ENCODE measurements at regions not wholly inside any gene's neighbourhood (a gene's known extent, or its start where the extent isn't known, plus 50 kb on each side); places are given as distances from the start of the nearest gene placed in this dataset.

- H2BK120ac ChIP-seq (ENCODE audit: insufficient read depth, low read length, poor library complexity) = no peak overlapping the region
- no peaks in the 10 kb centered on the region for H3K79me2 ChIP-seq (ENCODE audit: control insufficient read depth, insufficient read depth, low read length, poor library complexity)
- no peaks in the 10 kb centered on the region for H3K36me3 ChIP-seq (ENCODE audit: control insufficient read depth in 1 of 2, insufficient read depth in 2 of 2, low read length in 2 of 2)
- H3K4me2 ChIP-seq (ENCODE audit: low read length) = no peak overlapping the region
- no peak overlapping the region for H2AFZ ChIP-seq (ENCODE audit: insufficient read depth, low read length, poor library complexity)
- no peak overlapping the region for H3K9ac ChIP-seq (ENCODE audit: low read length)
- H3K4ac ChIP-seq (ENCODE audit: low read depth, low read length) = no peak overlapping the region
- H3K4me3 ChIP-seq (ENCODE audit: low read depth, low read length) = no peak overlapping the region
- DNase-seq = no peak
- H3K27ac ChIP-seq (ENCODE audit: low read depth, low read length) = no peak overlapping the region
- H2BK5ac ChIP-seq (ENCODE audit: low read depth, low read length, poor library complexity) = no peak overlapping the region
- no peak overlapping the region for H3K18ac ChIP-seq (ENCODE audit: low read length)
- no peaks in the 10 kb centered on the region for H3K9me3 ChIP-seq (ENCODE audit: insufficient read depth, low read depth, low read length)
- H4K12ac ChIP-seq (ENCODE audit: low read depth, low read length) = no peak overlapping the region
- no peak overlapping the region for H4K8ac ChIP-seq (ENCODE audit: low read depth, low read length)
- H4K91ac ChIP-seq (ENCODE audit: low read depth, low read length) = no peak overlapping the region
- H2BK12ac ChIP-seq (ENCODE audit: low read length) = no peak overlapping the region
- H3K4me1 ChIP-seq (ENCODE audit: control insufficient read depth in 1 of 2, insufficient read depth in 2 of 2, low read length in 2 of 2) = peaks cover 0 to 2% of the 10 kb centered on the region in 2 experiments
- H2AK5ac ChIP-seq (ENCODE audit: low read length) = no peak overlapping the region
- no peaks in the 10 kb centered on the region for H3K27me3 ChIP-seq (ENCODE audit: insufficient read depth, low read length)
- no peaks in the 10 kb centered on the region for H3K79me1 ChIP-seq (ENCODE audit: low read length)
- no peak overlapping the region for H3K23ac ChIP-seq (ENCODE audit: low read length)
- no CpG with 5 or more reads among the region's 22 CpGs for WGBS (ENCODE audit: extremely low coverage, insufficient coverage, insufficient read length)
- H3K14ac ChIP-seq (ENCODE audit: low read length) = no peak overlapping the region
Measured at GRCh38 chr20:50385733-50386640, 124.2 kb upstream of the PTPN1 start.

DNA sequence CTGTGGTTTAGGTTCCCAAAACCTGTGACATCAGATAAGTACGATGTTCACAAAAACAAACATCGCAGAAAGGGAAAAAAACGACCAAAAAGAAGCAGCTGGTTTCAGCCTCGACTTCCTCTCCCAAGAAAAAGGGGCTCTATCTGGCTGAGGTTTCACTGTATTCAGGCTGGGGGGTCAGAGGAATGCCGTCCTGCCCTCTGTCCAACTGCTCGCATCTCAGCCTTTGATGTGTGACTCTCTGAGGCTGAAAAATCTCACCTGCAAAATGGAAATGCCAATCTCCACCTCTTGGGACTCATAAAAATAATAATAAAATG, 123.6 kb upstream of the PTPN1 start:
- Histone ChIP-seq H2BK12ac (ENCODE audit: low read length) (no peak overlapping the region), H3K9me3 (ENCODE audit: insufficient read depth, low read depth, low read length) (no peaks in the 10 kb centered on the region), H2BK120ac (ENCODE audit: insufficient read depth, low read length, poor library complexity) (no peak overlapping the region), H3K36me3 (ENCODE audit: control insufficient read depth in 1 of 2, insufficient read depth in 2 of 2, low read length in 2 of 2) (no peaks in the 10 kb centered on the region), H3K4me2 (ENCODE audit: low read length) (no peak overlapping the region), H4K8ac (ENCODE audit: low read depth, low read length) (no peak overlapping the region), H3K4me1 (ENCODE audit: control insufficient read depth in 1 of 2, insufficient read depth in 2 of 2, low read length in 2 of 2) (peaks cover 0 to 2% of the 10 kb centered on the region in 2 experiments), H3K27ac (ENCODE audit: low read depth, low read length) (no peak overlapping the region), H3K23ac (ENCODE audit: low read length) (no peak overlapping the region), H3K27me3 (ENCODE audit: insufficient read depth, low read length) (no peaks in the 10 kb centered on the region), H2AFZ (ENCODE audit: insufficient read depth, low read length, poor library complexity) (no peak overlapping the region), H3K79me1 (ENCODE audit: low read length) (no peaks in the 10 kb centered on the region), H2BK5ac (ENCODE audit: low read depth, low read length, poor library complexity) (no peak overlapping the region), H3K14ac (ENCODE audit: low read length) (no peak overlapping the region), H3K18ac (ENCODE audit: low read length) (no peak overlapping the region), H4K12ac (ENCODE audit: low read depth, low read length) (no peak overlapping the region), H3K9ac (ENCODE audit: low read length) (no peak overlapping the region), H3K79me2 (ENCODE audit: control insufficient read depth, insufficient read depth, low read length, poor library complexity) (no peaks in the 10 kb centered on the region), H3K4ac (ENCODE audit: low read depth, low read length) (no peak overlapping the region), H3K4me3 (ENCODE audit: low read depth, low read length) (no peak overlapping the region), H4K91ac (ENCODE audit: low read depth, low read length) (no peak overlapping the region), H2AK5ac (ENCODE audit: low read length) (no peak overlapping the region)
- no peak for DNase-seq
- WGBS (ENCODE audit: extremely low coverage, insufficient coverage, insufficient read length) = no CpG with 5 or more reads among the region's 6 CpGs

- WGBS (ENCODE audit: extremely low coverage, insufficient coverage, insufficient read length) = no CpG with 5 or more reads among the region's 21 CpGs
Measured at GRCh38 chr20:50387218-50387995, 122.8 kb upstream of the PTPN1 start.

DNA sequence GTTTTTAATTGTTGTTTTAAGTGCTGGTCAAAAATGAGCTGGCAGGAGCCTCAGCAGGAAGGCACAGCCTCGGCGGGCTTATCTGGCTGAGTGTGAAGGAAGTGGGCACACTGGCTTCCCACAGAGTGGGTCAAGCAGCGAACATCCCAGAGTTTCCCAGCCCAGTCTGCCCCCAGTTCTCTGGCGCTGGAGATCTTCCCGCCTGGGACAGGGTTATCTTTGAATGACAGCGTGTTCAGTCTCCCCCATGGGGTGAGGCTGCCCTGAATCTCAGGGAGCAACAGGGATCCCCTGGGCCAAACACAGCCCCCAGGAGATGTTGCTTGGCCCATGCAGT, 122.2 kb upstream of the PTPN1 start:
- Histone ChIP-seq H3K18ac (ENCODE audit: low read length) (no peak overlapping the region), H3K79me1 (ENCODE audit: low read length) (no peaks in the 10 kb centered on the region), H3K4me2 (ENCODE audit: low read length) (no peak overlapping the region), H3K9me3 (ENCODE audit: insufficient read depth, low read depth, low read length) (no peaks in the 10 kb centered on the region), H3K23ac (ENCODE audit: low read length) (no peak overlapping the region), H3K14ac (ENCODE audit: low read length) (no peak overlapping the region), H4K91ac (ENCODE audit: low read depth, low read length) (no peak overlapping the region), H3K27me3 (ENCODE audit: insufficient read depth, low read length) (no peaks in the 10 kb centered on the region), H4K8ac (ENCODE audit: low read depth, low read length) (no peak overlapping the region), H3K4me3 (ENCODE audit: low read depth, low read length) (no peak overlapping the region), H3K4me1 (ENCODE audit: control insufficient read depth in 1 of 2, insufficient read depth in 2 of 2, low read length in 2 of 2) (peaks cover 0 to 2% of the 10 kb centered on the region in 2 experiments), H2AFZ (ENCODE audit: insufficient read depth, low read length, poor library complexity) (no peak overlapping the region), H2BK120ac (ENCODE audit: insufficient read depth, low read length, poor library complexity) (no peak overlapping the region), H2BK12ac (ENCODE audit: low read length) (no peak overlapping the region), H3K36me3 (ENCODE audit: control insufficient read depth in 1 of 2, insufficient read depth in 2 of 2, low read length in 2 of 2) (no peaks in the 10 kb centered on the region), H3K4ac (ENCODE audit: low read depth, low read length) (no peak overlapping the region), H3K27ac (ENCODE audit: low read depth, low read length) (no peak overlapping the region), H3K79me2 (ENCODE audit: control insufficient read depth, insufficient read depth, low read length, poor library complexity) (no peaks in the 10 kb centered on the region), H2AK5ac (ENCODE audit: low read length) (no peak overlapping the region), H2BK5ac (ENCODE audit: low read depth, low read length, poor library complexity) (no peak overlapping the region), H4K12ac (ENCODE audit: low read depth, low read length) (no peak overlapping the region), H3K9ac (ENCODE audit: low read length) (no peak overlapping the region)
- WGBS (ENCODE audit: extremely low coverage, insufficient coverage, insufficient read length) = no CpG with 5 or more reads among the region's 6 CpGs
- DNase-seq = no peak

More at GRCh38 chr20:50387218-50387995, 122.8 kb upstream of the PTPN1 start:
- Histone ChIP-seq H3K9me3 (ENCODE audit: insufficient read depth, low read depth, low read length) (no peaks in the 10 kb centered on the region), H3K23ac (ENCODE audit: low read length) (no peak overlapping the region), H2BK5ac (ENCODE audit: low read depth, low read length, poor library complexity) (no peak overlapping the region), H3K27ac (ENCODE audit: low read depth, low read length) (no peak overlapping the region), H3K4me1 (ENCODE audit: control insufficient read depth in 1 of 2, insufficient read depth in 2 of 2, low read length in 2 of 2) (peaks cover 0 to 2% of the 10 kb centered on the region in 2 experiments), H2AK5ac (ENCODE audit: low read length) (no peak overlapping the region), H3K4me2 (ENCODE audit: low read length) (no peak overlapping the region), H3K9ac (ENCODE audit: low read length) (no peak overlapping the region), H2BK12ac (ENCODE audit: low read length) (no peak overlapping the region), H3K18ac (ENCODE audit: low read length) (no peak overlapping the region), H2BK120ac (ENCODE audit: insufficient read depth, low read length, poor library complexity) (no peak overlapping the region), H4K8ac (ENCODE audit: low read depth, low read length) (no peak overlapping the region), H3K4me3 (ENCODE audit: low read depth, low read length) (no peak overlapping the region), H3K27me3 (ENCODE audit: insufficient read depth, low read length) (no peaks in the 10 kb centered on the region), H4K12ac (ENCODE audit: low read depth, low read length) (no peak overlapping the region), H4K91ac (ENCODE audit: low read depth, low read length) (no peak overlapping the region), H3K79me1 (ENCODE audit: low read length) (no peaks in the 10 kb centered on the region), H3K79me2 (ENCODE audit: control insufficient read depth, insufficient read depth, low read length, poor library complexity) (no peaks in the 10 kb centered on the region), H3K4ac (ENCODE audit: low read depth, low read length) (no peak overlapping the region), H2AFZ (ENCODE audit: insufficient read depth, low read length, poor library complexity) (no peak overlapping the region), H3K36me3 (ENCODE audit: control insufficient read depth in 1 of 2, insufficient read depth in 2 of 2, low read length in 2 of 2) (no peaks in the 10 kb centered on the region), H3K14ac (ENCODE audit: low read length) (no peak overlapping the region)
- peak in 1 of 2 donors; percentile 22 for DNase-seq
